IPS-NIHi11 (cell line): ENCODE measurements at regions not wholly inside any gene's neighbourhood (a gene's known extent, or its start where the extent isn't known, plus 50 kb on each side); places are given as distances from the start of the nearest gene placed in this dataset.

ENCODE experiments used
- DNase-seq: peaks from one replicate; pipeline ENCODE4 v3.0.0; 2012; ENCODE audit warnings: mixed read lengths, low spot score

GRCh38 chr12:25714198-25714984, 161.3 kb upstream of the LMNTD1 start:
- no peak for DNase-seq

DNA sequence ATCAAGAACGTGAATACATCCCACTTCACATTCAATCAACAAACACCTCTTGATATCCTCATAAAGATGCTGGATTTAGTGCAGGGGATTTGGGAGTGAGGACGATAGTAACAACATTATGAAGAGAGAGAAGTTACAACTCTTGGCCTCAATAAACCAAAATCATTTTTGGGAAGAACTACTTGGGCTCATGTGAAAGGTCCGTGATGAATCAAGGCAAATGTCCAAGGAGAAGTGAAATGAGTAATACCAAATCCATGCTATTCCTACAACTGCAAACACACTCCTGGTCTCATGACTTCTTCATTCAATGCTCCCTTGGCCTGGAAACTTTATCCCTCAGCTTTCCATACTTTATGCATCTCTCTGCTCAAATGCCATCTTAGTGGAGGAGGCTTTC, 162.0 kb upstream of the LMNTD1 start:
- no peak for DNase-seq

GRCh38 chr12:25716842-25717241, 163.8 kb upstream of the LMNTD1 start:
- DNase-seq, result no peak

DNA sequence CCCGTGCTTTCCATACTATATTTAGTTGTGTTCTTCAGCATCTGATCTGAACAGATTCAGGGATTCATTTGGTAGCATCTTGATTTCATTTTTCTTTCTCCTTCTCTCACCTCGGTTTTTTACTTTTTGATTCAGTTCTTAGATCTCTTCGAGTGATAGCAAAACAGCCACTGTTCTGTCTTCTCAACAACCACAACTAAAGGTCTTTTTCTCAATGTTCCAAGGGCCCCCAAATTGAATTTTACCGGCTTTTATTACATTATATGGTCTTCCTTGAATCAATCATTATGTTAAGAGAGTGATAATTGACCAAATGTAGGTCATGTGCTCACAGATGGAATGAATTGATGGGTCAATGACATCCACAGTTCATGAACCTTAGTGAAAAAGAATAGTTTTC, 164.5 kb upstream of the LMNTD1 start:
- no peak for DNase-seq

DNA sequence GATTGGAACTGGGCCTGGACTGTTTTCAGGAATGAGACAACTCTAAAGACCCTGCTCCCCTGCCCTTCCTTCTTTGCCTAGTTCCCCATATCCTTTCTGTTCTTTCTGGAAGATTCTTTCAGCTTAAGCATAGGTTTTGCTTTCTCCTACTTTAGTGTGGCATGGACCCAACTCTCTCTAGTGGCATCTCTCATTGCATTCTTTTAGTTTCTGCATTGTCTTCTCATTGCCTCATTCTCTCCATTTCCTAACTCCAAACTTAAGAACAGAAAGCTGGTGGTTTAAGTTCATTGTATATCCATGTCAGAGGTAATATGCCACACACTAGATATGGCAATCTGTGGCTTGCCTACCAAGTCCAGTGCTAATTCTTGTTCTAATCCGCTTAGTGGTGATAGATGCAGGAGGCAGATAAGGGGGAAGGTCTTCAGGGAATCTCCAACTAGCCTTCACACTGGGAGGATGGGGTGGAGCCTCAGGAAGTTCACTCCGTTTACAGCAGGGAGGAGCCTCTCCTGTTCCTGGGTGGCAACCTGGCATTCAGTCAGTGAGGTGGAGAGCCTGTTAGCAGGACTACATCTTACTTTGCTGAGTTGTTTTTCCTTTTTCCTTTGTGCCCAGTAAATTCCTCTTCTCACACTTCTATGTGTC, 165.1 kb upstream of the LMNTD1 start:
- no peak for DNase-seq

- no peak for DNase-seq
Observed at GRCh38 chr12:25719505-25719904, 166.4 kb upstream of the LMNTD1 start.

DNA sequence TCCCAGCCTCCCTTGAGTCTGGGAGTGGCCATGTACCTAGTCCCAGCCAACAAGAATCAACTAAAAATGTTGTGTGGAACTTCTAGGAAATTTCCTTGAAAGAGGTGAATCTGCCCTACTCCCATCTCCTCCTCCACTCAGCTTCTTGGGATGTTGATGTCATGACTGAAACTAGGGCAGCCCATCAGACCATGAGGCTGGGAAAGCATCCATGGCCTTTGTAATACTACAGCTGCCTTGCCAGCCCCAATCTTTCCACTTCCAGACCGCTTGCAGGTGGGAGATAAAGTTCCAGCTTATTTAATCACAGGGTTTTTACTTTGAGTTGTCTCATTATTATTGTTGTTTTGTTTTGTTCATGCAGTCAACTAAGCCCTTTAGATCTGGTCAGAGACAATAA, 170.3 kb upstream of the LMNTD1 start:
- DNase-seq, result no peak

- no peak for DNase-seq
Observed at GRCh38 chr12:25723921-25724491, 170.9 kb upstream of the LMNTD1 start.

GRCh38 chr12:25725470-25725869, 172.4 kb upstream of the LMNTD1 start:
- DNase-seq, result no peak

DNA sequence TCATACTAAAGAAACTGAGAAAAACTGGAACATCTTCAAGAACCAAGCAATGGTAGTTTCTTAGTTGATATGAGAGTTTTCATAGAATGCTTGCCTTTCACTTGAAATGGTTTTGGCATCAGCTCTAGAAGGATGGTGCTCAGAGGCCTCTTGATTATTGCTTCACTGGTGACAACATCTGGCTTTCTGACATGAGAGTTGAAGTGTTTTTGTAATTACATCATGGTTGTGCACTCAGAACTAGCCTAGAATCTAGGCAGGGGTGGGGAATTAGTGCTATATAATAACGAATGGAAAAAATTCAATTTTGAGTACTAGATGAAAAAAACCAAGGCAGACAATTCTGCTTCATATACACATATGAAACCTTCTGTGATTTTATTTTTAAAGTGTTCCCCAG, 172.8 kb upstream of the LMNTD1 start:
- no peak for DNase-seq

DNA sequence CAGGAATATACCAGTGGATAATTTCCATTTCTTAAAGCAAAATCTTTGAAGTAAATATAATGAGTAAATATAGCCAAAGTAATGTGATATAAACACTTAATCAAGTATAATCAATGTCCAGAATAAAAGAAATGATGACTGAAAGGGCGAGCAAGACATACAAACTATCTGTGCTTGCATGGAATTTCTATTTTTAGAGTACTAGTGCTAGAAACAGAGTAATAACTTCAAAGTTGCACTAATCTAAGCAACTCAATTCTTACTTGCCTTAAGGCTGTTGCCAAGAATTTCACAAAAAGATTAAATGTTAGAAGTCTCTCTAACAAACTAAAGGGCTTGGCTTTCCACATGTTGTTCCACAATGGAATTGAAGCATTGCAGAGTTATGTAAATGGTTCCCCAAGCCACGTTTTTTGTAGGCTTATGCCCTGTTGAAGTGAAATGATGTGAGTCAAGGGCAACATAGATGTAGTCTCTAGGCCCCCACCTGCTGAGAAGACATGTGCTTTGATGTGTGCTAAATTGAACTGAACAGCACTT, 175.0 kb upstream of the LMNTD1 start:
- no peak for DNase-seq

DNA sequence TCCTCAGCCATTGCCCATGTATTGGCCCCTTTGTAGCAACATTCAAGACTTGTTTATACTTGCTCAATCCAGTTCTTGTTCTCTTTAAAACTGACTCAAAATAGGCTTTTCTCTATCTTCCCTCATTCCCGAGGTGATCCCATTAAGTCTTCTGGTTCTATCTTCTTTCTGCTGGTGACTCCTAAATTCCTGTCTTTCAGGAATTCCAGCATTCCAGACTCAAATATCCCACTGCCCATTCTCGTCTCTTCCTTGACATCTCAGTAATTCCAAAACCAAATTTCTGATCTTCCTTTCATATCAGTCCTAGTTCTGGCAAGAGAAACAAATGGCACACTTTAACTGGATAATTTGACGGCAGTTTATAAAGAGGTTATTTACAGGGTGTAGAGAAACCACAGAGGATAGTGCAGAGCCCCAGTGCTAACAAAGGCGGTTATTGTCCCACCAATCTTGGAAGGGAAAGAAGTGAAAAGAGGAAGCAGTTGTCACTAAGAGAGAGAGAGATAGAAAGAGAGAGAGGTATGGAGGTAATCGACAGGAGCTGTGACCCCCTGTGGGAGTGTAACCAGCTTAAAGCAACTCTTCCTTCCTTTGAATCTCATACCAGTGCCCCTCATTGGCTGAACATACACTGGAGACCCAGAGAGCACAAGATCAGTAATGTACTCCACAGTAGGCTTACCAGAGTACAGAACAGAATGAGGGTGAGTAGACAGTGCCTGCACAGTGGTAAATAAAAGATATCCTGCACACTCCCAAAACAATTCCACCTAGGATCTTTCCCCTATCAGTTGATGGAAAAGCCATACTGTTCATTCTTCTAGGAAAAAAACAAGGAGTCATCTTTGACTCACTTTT, 177.6 kb upstream of the LMNTD1 start:
- peak; percentile 14 for DNase-seq

- no peak for DNase-seq
Observed at GRCh38 chr12:25733541-25733940, 180.5 kb upstream of the LMNTD1 start.

GRCh38 chr12:25734529-25735180, 181.6 kb upstream of the LMNTD1 start:
- no peak for DNase-seq

DNA sequence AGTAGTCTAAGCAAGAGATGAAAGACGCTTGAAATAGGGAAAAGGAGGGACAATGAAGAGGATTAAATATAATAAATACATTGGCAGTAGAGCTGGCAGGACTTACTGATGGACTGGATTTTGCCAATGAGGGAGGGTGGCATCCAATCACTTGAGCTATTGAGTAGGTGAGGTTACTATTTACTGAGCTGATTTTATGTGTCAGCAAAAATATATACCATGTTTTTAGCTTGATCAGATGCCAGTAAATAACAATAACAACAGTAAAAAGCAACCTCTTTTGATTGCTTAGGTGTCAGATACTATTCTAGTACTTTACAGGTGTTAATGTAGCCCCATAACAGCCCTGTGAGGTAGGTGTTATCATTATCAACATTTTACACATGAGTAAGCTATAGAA, 187.5 kb upstream of the LMNTD1 start:
- no peak for DNase-seq

DNA sequence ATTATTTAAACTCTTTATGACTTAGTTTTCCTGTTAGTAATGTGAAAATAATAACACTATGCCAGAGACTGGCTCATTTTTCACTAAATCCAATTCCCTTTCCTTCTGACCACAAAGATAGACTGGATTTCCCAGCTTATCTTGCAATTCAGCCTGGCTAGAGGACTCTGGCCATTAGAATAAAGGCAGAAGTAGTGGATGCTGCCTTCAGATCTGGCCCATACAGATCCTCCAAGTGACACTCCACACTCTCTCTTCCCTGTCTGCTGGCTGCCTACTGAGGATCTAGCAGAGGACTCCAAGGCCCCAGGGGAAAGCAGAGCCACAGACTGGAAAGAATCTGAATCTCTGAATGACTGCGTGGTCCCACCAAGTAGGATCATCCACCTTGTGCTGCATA, 188.8 kb upstream of the LMNTD1 start:
- DNase-seq, result no peak

GRCh38 chr12:25743679-25744215, 190.7 kb upstream of the LMNTD1 start:
- DNase-seq, result no peak

GRCh38 chr12:25744313-25744712, 191.2 kb upstream of the LMNTD1 start:
- no peak for DNase-seq

DNA sequence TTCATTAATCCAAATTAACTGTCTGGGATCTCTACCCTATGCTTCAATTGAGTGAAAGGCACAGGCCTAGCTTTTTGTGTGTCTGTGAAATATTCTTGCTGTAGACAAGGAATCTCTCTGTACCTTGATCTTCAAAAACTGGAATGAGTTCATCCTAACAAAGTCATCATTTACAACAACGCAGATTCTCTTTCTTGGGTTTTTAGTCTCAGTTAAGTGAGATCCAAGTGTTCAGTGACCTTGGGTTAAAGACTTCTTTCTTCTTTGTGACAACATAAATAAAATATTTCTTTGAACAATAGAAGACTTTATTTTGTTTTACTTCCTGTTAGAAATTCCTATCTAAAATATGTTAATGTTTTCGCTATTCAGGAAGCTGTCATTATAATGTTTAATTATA, 192.2 kb upstream of the LMNTD1 start:
- no peak for DNase-seq

- DNase-seq, result no peak
Observed at GRCh38 chr12:25746131-25746530, 193.0 kb upstream of the LMNTD1 start.

GRCh38 chr12:25752710-25753309, 199.7 kb upstream of the LMNTD1 start:
- DNase-seq, result no peak
